ENCODE measurements at regions not wholly inside any gene's neighbourhood (a gene's known extent, or its start where the extent isn't known, plus 50 kb on each side); places are given as distances from the start of the nearest gene placed in this dataset.

GRCh38 chr13:58655086-58655485, 1023.5 kb downstream of the PCDH17 start:
- no peak for TF ChIP-seq CTCF (IDR thresholded peaks at IDR 0.05; ENCODE audit: insufficient read depth, low read length)
- TF ChIP-seq POLR2AphosphoS5 (IDR thresholded peaks at IDR 0.05; ENCODE audit: low read depth), result no peak
- TF ChIP-seq SPI1 (IDR thresholded peaks at IDR 0.05; ENCODE audit: borderline replicate concordance, low read depth), result peak; percentile 94

Measured in HL-60 (cell line).